HL-60 (cell line): ENCODE measurements at regions not wholly inside any gene's neighbourhood (a gene's known extent, or its start where the extent isn't known, plus 50 kb on each side); places are given as distances from the start of the nearest gene placed in this dataset.

Source experiments
- DNase-seq, 2 experiments: peaks; one replicate each; pipeline ENCODE4 v3.0.0-alpha.2; 2010 to 2020; ENCODE audit warnings: low read depth in 1 of 2, low spot score in 1 of 2
- H3K27ac ChIP-seq: fragments of 250-450 bp; sonication (Bioruptor Pico); replicated peaks from 2 replicates; pipeline ENCODE4 v1.5.1; 2020; ENCODE audit warnings: mild to moderate bottlenecking, moderate library complexity
- H3K27me3 ChIP-seq: fragments of 250-450 bp; sonication (Bioruptor Pico); 2 replicates; pipeline ENCODE4 v1.5.1; 2021; ENCODE audit warnings: mild to moderate bottlenecking, moderate library complexity; ENCODE audit not compliant: insufficient read depth, poor library complexity, severe bottlenecking
- H3K4me3 ChIP-seq: replicated peaks from 2 replicates; pipeline ENCODE4 v1.5.1; 2011; ENCODE audit warnings: mild to moderate bottlenecking, control low read depth, low read length; ENCODE audit not compliant: insufficient read depth
- GABPA ChIP-seq: IDR thresholded peaks from 2 replicates; pipeline ENCODE4 v1.6.1; 2012; ENCODE audit warnings: low read depth
- POLR2AphosphoS5 ChIP-seq: IDR thresholded peaks from 2 replicates; pipeline ENCODE4 v1.6.1; 2012; ENCODE audit warnings: low read depth
- REST ChIP-seq: IDR thresholded peaks from 2 replicates; pipeline ENCODE4 v1.6.1; 2012; ENCODE audit warnings: low read depth; ENCODE audit not compliant: insufficient replicate concordance
- SPI1 ChIP-seq: IDR thresholded peaks from 2 replicates; pipeline ENCODE4 v1.6.1; 2012; ENCODE audit warnings: low read depth, mild to moderate bottlenecking, borderline replicate concordance
- TF ChIP-seq, protein P1 (sequence below): IDR thresholded peaks from one replicate; pipeline ENCODE4 v1.5.1; 2011; ENCODE audit warnings: low read length, control low read depth, inconsistent platforms; ENCODE audit not compliant: insufficient read depth

GRCh38 chr2:120602251-120602650 lies 133.4 kb upstream of the GLI2 start:
- H3K4me3 ChIP-seq: no peak overlapping the region
- H3K27me3 ChIP-seq: no peaks in the 10 kb centered on the region
- H3K27ac ChIP-seq: no peak overlapping the region
- TF ChIP-seq REST: no peak
- no peak for TF ChIP-seq GABPA
- TF ChIP-seq POLR2AphosphoS5: no peak
- TF ChIP-seq, protein P1, sequence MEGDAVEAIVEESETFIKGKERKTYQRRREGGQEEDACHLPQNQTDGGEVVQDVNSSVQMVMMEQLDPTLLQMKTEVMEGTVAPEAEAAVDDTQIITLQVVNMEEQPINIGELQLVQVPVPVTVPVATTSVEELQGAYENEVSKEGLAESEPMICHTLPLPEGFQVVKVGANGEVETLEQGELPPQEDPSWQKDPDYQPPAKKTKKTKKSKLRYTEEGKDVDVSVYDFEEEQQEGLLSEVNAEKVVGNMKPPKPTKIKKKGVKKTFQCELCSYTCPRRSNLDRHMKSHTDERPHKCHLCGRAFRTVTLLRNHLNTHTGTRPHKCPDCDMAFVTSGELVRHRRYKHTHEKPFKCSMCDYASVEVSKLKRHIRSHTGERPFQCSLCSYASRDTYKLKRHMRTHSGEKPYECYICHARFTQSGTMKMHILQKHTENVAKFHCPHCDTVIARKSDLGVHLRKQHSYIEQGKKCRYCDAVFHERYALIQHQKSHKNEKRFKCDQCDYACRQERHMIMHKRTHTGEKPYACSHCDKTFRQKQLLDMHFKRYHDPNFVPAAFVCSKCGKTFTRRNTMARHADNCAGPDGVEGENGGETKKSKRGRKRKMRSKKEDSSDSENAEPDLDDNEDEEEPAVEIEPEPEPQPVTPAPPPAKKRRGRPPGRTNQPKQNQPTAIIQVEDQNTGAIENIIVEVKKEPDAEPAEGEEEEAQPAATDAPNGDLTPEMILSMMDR: no peak
- no peak for TF ChIP-seq SPI1
- no peak for DNase-seq

DNA sequence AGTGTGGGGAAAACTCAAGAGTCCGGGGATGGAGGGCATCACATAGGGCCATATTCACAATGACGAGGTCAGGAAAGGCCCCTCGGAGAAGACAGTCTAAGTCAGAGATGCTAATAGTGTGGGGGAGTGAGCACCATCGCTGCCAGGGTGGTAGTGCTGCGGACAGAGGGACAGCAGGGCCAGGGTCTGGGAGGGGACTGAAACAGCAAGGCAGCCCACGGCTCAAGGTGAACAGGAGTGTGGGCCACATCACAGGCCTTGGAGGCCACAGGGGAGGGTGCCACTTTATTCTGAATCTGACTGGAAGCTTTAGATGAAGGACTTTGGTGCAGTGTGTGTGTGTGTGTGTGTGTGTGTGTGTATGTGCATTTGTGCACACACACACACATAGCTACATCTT lies 130.9 kb upstream of the GLI2 start:
- Histone ChIP-seq H3K4me3 (no peak overlapping the region), H3K27me3 (no peaks in the 10 kb centered on the region), H3K27ac (no peak overlapping the region)
- TF ChIP-seq, protein P1: no peak
- TF ChIP-seq POLR2AphosphoS5 (no peak), SPI1 (no peak), REST (no peak), GABPA (no peak)
- DNase-seq: no peak

- Histone ChIP-seq H3K27me3 (no peaks in the 10 kb centered on the region), H3K4me3 (no peak overlapping the region), H3K27ac (peak overlapping the region; percentile 70)
- DNase-seq: peak; percentile 75 to 84
- no peak for TF ChIP-seq GABPA
- TF ChIP-seq SPI1: 0 out of 2 replicates have a peak, but pooled peaks have one; percentile 10
Measured at GRCh38 chr2:120605231-120605935, 130.3 kb upstream of the GLI2 start.

DNA sequence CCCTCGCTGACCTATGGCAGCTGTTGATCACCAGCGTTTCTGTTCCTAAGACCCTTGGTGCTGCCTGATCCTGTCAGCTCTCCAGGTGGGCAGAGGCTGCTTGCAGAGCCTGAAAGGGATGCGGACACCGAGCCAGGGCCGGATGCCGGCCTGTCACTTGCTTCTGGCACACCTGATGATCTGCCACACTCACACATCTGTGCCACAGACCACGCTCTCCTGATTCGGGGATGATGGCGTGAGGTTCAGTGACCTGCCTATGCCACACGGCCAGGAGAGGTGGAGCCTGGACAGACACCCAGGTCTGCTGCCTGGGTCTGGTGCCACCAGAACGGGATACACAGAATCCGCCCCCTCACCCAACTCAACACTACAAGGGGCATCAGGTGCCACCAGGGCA lies 129.4 kb upstream of the GLI2 start:
- H3K4me3 ChIP-seq: no peak overlapping the region
- DNase-seq: no peak

More for the DNA sequence above, 129.4 kb upstream of the GLI2 start:
- TF ChIP-seq REST: no peak
- TF ChIP-seq, protein P1: no peak
- TF ChIP-seq SPI1: no peak
- no peak for TF ChIP-seq POLR2AphosphoS5
- no peak for TF ChIP-seq GABPA
- Histone ChIP-seq H3K27me3 (no peaks in the 10 kb centered on the region), H3K27ac (peak overlapping the region; percentile 70)
